ENCODE measurements at regions not wholly inside any gene's neighbourhood (a gene's known extent, or its start where the extent isn't known, plus 50 kb on each side); places are given as distances from the start of the nearest gene placed in this dataset.

DNA sequence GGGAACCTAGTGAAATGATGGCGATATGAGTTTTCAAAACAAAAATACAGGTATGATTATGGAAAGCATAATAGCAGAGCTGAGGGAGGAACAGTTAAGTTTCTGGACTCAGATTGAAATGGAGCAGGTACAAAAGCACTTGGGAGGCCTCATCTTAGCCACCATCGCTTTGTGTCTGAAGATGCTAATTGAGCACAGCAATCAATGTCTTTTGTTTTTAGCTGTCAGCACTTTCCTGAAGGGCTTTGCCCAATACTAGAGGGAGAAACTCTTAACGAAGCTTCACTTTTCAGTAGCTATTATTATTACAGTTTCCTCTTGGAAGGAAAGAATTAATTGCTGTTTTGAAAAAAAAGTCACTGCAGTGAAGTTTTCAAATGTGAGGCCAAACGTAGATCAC is 348.7 kb downstream of the RWDD3 start:
- no peak for DNase-seq (ENCODE audit: extremely low spot score)
- CTCF ChIA-PET = no interaction called here
- POLR2A ChIA-PET = no interaction called here
- TF ChIP-seq, protein P1, sequence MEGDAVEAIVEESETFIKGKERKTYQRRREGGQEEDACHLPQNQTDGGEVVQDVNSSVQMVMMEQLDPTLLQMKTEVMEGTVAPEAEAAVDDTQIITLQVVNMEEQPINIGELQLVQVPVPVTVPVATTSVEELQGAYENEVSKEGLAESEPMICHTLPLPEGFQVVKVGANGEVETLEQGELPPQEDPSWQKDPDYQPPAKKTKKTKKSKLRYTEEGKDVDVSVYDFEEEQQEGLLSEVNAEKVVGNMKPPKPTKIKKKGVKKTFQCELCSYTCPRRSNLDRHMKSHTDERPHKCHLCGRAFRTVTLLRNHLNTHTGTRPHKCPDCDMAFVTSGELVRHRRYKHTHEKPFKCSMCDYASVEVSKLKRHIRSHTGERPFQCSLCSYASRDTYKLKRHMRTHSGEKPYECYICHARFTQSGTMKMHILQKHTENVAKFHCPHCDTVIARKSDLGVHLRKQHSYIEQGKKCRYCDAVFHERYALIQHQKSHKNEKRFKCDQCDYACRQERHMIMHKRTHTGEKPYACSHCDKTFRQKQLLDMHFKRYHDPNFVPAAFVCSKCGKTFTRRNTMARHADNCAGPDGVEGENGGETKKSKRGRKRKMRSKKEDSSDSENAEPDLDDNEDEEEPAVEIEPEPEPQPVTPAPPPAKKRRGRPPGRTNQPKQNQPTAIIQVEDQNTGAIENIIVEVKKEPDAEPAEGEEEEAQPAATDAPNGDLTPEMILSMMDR (IDR thresholded peaks at IDR 0.05; ENCODE audit: control extremely low read depth, extremely low read depth, low read depth, missing control alignments) = no peak

DNA sequence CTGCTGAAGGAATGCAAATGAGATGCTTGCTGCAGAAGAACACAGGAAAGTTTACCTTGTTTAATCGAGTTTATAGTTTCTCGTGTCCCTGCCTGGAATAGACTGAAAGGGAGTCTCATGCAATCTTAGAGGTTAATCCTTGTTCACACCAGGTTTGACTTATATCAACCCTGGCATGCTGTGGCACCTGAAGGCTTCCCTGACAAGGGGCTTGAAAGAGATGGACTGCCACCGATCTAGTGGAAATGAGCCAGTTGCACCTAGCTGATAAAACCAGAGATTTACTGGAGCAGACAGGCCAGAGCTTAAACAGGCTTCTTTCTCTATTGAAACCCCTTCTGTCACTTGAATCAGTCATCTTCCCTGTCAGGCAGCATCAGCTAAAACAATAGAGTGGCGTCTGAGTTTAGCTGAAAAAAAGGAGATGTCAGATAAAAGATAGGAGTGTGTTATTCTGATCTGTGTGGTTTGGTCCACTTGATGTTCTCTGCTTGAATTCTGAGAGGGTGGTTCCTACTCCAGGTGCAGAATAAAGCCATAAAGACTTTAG is 349.7 kb downstream of the RWDD3 start:
- no peak for DNase-seq (ENCODE audit: extremely low spot score)
- ChIA-PET CTCF (no interaction called here), POLR2A (no interaction called here)
- TF ChIP-seq, protein P1 (IDR thresholded peaks at IDR 0.05; ENCODE audit: control extremely low read depth, extremely low read depth, low read depth, missing control alignments) = no peak

DNA sequence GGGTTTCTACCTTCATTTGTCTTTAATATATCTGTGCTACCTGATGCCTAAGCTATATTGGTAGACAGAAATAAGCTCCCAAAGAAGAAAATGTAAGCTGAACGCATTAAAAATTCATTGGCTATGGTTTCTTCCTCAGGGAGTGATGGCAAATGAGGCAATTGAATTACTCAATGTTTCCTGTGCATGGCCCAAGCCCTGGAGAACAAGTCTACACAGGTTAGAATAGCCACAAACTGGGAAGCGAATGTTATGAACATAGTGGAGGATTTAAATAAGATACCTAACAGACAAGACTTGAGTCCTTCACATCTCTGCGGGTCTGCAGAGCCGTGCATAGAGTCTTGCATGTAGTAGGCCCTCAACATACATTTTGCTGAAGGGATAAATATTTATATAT is 350.3 kb downstream of the RWDD3 start:
- DNase-seq (ENCODE audit: extremely low spot score) = no peak
- ChIA-PET CTCF (no interaction called here), POLR2A (no interaction called here)
- TF ChIP-seq, protein P1 (IDR thresholded peaks at IDR 0.05; ENCODE audit: control extremely low read depth, extremely low read depth, low read depth, missing control alignments) = no peak

DNA sequence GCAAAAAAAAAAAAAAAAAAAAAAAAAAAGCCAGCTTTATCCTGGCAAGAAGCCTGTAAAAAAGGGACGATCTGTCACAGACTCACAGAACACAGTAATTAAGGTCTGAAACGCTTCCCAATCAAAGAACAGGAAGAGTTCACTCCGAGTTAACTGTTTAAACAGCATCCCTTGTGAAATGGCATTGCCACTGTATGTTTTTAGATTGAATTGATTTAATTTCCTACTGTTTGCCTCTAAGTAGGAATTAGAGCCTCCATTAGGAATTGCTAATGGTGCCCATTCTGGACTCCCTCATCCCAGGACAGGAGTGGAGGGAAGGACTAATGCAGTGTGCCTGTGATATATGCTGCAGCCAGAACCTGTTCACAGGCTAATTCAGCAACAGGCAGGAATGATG is 370.8 kb downstream of the RWDD3 start:
- no peak for DNase-seq (ENCODE audit: extremely low spot score)
- ChIA-PET POLR2A (no interaction called here), CTCF (no interaction called here)
- TF ChIP-seq, protein P1 (IDR thresholded peaks at IDR 0.05; ENCODE audit: control extremely low read depth, extremely low read depth, low read depth, missing control alignments) = no peak

DNA sequence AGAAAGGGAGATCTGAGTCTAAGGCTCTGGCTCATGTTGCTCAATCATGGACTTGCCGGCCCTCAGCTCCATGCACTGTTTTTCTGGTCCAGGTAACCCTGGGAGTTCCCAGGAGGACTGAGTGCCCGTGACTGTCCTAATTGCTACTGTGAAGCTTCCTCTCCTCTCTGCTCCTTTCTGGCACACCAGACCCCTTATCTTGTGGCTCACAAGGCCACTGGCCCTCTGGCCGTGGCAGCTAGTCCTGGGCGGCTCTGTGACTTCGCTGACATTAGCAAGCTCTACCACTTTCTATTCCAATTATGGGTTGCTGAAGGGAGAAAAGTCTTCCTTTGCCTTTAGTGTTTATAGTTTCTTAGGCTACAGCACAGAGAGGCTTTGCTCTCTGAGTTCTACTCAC is 380.2 kb downstream of the RWDD3 start:
- ChIA-PET POLR2A (no interaction called here), CTCF (no interaction called here)
- no peak for DNase-seq (ENCODE audit: extremely low spot score)
- TF ChIP-seq, protein P1 (IDR thresholded peaks at IDR 0.05; ENCODE audit: control extremely low read depth, extremely low read depth, low read depth, missing control alignments) = no peak

DNA sequence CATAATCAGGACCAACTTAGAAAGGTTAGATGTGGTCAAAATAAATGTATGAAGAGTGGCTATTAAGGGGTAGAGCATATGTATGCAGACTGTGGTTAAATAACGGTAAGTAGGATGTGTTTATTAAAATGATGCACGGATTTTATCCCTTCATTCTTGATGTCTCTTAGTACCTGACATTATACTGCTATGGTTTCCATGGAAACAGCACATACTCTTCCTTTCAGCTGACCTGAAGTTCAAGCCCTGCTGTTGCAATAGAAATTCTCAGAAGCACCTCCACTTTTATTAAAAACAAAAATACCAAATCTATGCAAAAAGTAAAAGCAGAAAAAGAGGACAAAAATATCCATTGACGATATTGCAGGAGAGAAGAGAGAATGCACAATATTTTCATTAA is 381.4 kb downstream of the RWDD3 start:
- POLR2A ChIA-PET = no interaction called here
- CTCF ChIA-PET = no interaction called here
- no peak for DNase-seq (ENCODE audit: extremely low spot score)
- TF ChIP-seq, protein P1 (IDR thresholded peaks at IDR 0.05; ENCODE audit: control extremely low read depth, extremely low read depth, low read depth, missing control alignments) = no peak

DNA sequence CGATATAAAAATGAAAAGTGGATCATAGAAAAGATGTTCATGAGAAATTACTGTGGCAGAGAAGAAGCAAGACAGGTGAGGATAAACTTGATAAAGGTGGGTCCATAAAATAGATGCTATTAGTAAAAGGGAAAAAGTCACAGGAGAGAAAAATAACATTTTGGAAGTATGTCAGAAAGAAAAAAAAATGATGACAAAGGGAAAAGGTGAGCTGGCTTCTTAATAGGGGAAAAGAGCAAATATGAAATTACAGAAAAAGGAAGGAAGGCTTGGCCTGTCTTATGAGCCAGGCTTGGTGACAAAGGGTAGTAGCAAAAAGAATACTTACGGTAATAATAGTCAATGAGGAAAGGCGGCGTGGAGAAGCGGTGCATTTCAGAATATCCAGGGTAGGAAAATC is 386.1 kb downstream of the RWDD3 start:
- CTCF ChIA-PET = no interaction called here
- no peak for DNase-seq (ENCODE audit: extremely low spot score)
- POLR2A ChIA-PET = no interaction called here
- TF ChIP-seq, protein P1 (IDR thresholded peaks at IDR 0.05; ENCODE audit: control extremely low read depth, extremely low read depth, low read depth, missing control alignments) = no peak

Measured in GM10248 (cell line).